ENCODE measurements at regions not wholly inside any gene's neighbourhood (a gene's known extent, or its start where the extent isn't known, plus 50 kb on each side); places are given as distances from the start of the nearest gene placed in this dataset.

DNA sequence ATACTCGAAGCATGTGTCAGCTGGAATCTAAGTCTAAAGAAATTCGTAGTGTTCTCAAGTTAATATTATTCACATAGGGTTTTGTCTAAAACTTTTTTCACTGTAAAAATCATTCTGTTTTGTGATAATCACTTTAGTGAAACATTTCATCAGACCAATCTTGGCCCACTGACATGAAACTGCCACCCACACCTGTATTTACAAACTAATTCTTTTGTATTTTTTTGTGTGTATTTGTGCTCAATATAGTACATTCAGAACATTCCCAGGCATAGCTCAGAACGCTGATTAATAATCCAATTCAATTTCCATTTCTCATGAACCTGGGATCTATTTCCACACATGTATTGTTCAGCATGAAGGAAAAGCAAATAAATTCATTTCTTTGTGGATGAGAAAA, 191.7 kb downstream of the RASSF9 start:
- DNase-seq, result no peak

DNA sequence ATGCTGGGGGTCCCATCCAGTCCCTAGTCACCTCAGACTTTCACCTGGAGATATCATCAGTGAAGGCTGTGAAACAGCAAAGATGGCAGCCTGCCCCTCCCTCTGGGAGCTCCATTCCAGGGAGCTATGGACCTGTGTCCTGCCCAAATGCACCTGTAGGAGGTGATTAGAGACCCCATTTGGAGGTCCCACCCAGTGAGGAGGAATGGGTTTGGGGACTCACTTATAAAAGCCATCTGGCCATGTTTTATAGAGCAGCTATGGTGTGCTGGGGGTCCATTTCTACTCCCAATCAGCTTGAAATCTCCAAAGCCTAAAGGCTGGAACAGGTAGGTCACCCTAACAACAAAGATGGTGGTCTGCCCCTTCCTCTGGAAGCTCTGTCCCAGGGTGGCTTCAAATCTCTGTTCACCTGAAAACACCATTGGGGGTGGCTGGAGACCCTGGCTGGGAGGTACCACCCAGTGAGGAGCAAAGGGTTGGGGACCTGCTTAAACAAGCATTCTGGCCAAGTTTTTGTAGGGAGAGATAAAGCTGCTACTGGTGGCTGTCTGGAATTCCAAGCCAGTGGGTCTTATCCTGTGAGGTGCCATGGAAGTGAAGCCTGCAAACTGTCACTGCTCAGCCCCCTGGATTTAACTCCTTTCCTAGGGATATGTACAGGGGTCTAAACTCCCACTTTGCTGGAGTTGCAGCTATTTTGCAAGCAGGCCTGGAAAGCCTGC, 182.3 kb downstream of the RASSF9 start:
- no peak for DNase-seq

DNA sequence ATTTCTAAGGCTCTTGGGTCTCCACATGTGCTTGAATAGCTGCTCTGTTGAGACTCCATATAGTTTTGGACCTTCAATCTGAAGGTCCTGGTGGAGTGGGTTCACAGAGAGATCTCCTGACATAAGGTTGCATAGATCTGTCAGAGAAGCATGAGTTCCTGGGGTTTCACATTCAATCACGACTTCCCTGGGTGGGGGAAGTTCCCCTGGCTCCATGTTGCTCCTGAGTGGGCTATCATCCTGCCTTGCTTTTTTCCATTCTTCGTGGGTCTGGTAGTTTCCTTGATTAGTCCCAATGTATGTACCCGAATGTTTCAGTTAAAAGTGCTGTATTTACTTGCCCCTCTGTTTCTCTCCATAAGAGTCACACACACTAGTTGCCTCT, 181.8 kb downstream of the RASSF9 start:
- no peak for DNase-seq

DNA sequence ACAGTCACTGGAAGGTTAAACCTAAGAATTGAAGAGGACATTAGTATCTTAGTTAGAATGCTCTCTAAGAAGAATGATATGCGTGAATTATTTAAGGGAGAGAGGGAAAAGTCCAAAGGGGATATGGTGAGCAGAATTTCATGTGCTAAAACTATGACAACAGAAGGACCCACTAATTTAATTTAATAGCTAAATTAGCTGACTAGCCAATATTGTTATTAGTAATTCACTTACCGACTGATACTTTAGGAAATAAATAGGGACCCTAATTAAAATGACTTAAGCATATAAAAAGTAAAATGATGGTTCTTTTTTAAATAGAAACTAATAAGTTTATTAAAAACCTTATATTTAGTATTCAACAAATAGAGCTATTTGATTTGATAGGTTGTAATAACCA, 179.6 kb downstream of the RASSF9 start:
- no peak for DNase-seq

DNA sequence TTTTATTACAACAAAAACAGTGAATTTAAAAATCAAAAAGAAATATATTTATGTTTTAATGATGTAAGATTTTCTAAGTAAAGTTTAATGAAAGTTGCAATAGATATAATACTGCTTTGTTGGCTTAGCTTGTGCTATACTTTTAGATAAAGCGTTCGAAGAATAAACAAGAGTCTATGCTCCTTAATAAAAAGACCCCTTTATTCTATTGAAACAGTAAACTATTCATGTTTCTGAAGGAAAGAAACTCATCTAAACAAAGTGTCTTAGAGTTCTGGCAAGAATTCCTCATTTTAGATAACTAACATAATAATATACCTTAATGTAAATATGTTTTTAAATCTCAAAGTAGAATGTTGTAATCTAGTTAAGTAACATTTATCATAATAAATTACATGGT, 179.0 kb downstream of the RASSF9 start:
- no peak for DNase-seq

DNA sequence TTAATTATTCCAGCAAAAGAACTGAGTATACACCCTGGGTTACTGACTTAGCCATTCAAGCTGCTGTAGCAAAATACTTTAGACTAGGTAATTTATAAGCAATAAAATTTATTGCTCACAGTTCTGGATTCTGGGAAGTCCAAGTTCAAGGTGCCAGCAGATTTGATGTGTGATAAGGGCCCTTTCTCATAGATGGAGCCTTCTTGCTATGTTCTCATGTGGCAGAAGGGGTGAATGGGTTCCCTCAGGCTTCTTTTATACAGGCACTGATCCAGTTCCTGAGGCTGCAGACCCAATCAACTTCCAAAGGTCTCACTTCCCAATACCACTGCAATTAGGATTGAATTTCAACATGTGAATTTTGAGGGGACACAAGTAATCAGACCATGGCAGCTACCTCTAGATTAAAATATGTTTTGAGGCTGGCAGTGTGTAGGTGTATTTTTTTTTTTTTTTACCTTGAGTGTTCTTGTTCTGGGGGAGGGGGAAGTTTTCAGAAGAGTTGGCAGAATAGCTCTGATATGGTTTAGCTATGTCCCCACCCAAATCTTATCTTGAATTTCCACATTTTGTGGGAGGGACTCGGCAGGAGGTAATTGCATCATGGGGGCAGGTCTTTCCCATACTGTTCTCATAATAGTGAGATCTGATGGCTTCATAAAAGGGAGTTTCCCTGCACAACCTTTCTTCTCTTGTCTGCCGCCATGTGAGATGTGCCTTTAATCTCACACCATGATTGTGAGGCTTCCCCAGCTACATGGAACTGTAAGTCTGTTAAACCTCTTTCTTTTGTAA, 178.2 kb downstream of the RASSF9 start:
- no peak for DNase-seq

DNA sequence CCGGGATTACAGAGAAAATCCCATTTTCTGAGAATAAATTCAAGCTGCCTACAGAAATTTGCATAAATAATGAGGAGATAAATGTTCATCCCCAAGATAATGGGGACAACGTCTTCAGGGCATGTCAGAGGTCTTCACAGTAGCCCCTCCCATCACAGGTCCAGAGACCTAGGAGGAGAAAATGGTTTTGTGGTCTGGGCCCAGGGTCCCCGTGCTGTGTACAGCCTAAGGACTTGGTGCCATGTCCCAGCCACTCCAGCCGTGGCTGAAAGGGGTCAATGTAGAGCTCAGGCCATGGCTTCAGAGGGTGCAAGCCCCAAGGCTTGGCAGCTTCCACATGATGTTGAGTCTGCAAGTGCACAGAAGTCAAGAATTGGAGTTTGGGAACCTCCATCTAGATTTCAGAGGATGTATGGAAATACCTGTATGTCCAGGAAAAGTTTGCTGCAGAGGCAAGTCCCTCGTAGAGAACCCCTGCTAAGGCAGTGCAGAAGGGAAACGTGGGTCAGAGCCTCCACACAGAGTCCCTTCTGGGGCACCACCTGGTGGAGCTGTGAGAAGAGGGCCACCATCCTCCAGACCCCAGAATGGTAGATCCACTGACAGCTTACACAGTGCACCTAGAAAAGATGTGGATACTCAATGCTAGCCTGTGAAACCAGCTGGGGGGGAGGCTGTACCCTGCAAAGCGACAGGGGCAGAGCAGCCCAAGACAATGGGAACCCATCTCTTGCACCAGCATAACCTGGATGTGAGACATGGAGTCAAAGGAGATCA, 176.3 kb downstream of the RASSF9 start:
- DNase-seq, result no peak

DNA sequence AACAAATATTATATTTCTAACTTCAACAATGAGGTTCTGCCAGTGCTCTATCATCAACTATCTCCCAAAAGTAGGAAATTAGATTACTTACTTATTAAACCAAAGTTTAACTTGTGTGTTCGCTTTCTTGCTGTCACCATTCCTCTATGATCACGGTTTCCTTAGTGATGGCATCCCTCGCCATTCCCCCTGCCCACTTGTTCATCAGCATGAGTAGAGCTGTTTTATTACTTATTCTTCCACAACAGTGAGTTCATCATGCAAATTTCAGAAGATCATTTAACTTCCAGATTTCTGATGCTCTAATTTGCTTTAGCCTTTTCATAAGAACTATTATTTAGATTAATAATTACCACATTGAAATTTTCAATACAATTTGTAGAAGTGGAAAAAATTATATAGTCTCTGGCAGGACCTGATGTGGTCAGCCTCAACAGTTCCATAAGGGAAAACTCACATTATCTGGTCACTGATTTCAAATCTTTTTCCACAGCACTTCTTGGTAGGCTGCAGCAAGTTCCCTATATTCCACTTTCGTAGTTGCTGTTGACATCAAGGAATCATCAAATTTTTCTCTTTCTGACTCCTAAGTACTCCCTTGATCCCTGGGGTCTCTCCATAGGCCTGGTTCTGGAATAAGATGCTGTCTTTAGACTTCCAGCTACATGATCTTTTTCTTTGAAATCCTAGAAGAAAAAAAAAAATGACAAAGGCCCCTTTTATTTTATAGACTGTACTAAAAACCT, 174.6 kb downstream of the RASSF9 start:
- DNase-seq, result no peak

DNA sequence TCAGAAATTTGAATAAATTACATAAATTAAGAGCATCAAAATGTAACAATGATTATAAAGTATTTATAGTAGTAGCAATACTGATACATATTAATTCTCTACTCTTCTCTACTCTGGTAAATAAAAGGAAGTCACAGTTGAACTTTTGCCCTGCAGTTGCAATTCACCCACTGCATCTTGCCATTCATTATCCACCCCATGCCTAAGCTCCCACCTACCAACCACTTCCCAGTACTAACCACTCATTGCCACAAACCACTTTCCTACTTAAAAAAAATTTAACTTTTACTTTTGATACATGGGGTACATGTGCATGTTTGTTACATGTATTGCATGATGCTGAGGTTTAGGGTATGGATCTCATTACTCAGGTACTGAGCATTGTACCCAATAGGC, 174.0 kb downstream of the RASSF9 start:
- DNase-seq, result no peak

DNA sequence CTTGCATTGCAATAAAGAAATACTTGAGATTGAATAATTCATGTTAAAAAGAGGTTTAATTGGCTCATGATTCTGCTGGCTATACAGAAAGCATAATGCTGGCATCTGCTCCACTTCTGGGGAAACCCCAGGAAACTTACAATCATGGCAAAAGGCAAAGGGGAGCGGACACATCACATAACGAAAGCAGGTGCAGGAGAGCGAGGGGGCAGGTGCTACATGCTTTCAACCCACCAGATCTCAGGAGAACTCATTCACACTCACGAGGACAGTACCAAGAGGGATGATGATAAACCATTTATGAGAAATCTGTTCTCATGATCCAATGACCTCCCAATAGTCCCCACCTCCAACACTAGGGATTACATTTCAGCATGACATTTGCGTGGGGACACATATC, 172.6 kb downstream of the RASSF9 start:
- no peak for DNase-seq

DNA sequence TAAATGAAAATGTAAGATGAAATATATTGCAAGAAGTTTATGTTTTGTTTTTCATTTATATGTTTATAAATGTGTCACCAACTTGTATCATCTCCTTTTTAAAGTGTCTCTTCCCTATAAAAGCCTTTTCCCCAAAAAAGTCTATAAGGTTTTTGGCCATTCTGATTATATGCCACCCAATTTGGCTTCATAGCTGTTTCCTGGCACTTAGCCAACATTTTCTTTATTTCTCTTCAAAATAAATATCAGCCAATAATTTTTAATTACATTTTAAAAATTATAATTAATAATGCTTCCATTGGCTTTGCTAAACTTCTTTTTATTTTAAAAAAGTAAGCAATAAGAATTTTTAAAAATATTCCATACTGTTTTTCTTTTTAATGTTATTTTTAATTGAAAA, 171.8 kb downstream of the RASSF9 start:
- no peak for DNase-seq

DNA sequence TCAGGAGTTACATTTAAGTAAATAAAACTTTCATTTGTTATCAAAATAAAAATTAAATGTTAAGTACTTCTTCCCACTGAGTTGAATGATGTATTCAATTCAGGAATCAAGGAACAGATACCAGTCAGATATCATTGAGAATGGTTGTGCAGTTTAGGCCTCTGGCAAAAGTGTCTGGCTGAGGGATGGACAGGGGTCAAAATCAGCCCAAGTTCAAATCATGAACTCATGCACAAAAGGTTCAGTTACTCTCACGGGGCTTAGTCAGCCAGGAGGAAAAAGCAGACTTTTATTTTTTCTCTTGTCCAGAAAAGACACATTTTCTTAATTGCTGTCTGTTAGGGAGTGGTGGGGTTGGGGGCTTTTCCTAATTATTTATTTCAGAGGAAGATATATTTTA, 166.3 kb downstream of the RASSF9 start:
- no peak for DNase-seq

DNA sequence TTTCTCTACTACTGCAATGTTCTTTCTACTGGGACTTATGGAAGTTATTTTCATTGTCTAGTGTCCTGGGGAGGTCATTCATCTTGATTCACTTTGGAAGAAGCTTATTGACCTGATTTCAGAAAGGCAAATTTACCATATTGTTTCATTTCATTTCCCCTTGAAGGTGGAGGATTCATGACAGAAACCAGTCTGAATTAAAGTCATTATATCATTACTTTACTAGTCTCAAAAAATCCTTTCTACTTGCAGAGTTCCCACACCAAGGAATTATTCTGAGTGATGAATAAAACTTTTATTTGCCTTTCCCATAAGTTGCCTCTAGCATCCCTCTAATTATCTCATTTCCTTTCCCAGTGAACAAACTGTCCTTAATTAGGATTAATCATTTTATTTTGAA, 163.8 kb downstream of the RASSF9 start:
- no peak for DNase-seq

DNA sequence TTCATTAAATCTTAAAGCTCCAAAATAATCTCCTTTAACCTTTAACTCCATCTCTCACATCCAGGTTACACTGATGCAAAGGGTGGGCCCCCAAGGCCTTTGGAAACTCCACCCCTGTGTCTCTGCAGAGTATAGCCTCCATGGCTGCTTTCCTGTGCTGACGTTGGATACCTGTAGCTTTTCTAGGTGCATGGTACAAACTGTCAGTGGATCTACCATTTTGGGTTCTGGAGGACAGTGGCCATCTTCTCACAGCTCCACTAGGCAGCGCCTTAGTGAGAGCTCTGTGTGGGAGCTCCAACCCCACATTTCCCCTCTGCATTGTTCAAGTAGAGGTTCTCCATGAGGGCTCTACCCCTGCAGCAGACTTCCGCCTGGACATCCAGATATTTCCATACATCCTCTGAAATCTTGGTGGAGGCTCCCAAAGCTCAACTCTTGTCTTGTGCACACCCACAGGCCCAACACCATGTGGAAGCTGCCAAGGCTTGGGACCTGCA, 162.2 kb downstream of the RASSF9 start:
- DNase-seq, result no peak

DNA sequence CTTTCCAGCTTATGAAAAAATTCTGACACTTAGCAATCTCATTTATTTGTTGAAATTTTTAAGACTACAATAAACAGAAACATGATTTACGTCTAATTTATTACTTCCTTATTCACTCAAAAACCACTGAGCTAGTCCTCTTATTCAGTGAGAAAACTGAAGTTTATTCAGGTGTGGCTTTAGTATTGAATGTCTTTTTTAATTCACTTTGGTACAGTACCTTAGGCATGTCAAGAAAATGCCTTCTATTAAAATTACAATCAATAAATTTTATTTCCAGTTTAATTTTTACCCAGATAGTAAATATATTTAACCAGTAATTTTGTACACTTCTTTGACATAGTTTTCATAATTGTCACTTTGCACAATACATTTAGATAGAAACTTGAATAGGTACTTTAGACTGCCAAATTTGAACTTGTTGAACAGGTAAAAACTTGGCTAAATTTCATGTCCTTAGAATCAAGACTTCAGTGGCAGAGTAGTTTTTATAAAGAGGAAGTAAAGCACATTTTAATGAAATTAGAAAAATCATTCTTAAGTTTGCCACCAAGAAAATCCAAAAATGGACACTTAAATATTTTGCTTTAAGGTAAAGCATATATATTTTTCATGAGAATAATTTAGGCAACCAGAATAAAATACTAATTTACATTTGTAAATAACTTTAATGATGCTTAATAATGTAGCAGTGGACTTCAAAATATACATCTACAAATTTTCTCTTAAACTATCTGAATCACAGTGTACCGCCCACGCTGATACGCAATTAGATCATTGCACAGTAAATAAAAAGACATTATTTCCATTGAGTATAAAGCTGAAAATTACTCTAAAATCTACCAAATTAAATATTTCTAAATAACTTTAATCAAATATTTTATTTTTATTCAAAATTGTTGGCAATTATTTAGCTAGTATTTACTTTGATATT, 159.1 kb downstream of the RASSF9 start:
- no peak for DNase-seq

DNA sequence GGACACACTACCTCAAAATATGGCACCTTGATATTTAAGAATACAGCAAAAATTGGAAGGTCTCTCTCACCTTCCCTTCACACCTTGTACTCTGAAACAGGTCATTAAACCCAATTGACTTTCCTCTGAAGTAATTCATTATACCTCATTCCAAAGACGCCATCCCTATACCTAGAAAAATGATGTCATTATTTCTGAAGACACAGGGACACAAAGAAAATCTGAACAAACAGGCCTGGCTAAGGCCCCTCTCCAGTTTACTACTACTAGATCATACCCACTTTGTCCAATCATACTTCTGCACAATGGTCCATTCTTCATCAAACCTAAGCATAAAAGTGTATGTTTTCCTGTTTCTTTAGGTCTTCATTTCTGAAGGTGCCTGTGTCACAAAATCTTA, 156.9 kb downstream of the RASSF9 start:
- no peak for DNase-seq

DNA sequence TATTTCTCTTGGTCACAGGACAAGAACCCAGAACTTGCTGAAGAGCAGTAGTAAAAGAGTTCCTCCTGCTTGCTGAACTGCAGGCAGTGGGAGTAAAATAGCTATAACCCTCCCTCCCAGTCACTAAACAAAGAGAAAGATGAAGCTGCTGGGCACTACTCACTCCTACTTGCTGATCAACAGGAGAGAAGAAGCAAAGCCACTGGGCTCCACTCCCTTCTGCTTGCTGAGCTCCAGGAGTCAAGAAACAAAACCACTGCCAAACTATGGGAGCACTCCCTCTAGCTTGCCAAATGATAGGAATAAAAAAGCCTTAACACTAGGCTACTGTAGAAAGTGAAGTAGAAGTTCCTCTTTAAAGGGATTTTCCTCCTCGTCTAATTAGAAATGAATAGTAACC, 155.3 kb downstream of the RASSF9 start:
- DNase-seq, result no peak

DNA sequence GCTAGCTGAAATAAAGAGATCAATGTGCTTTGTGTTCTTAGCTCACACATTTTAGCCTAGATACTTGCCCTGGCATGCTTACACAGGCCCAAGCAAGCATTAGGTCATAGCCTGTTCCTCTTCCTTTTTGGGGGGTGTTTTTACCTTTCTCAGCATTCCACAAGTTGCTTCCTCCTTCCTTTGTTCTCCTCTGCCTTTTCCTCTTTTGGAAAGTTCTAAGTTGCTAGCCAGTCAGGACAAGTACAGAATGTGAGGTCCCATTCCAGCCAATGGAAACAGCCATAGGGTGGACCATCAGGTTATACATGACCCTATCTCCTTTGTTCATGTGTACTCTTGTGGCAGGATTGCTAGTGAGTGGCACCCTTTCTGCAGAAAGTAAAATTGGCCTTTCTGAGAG, 154.9 kb downstream of the RASSF9 start:
- no peak for DNase-seq

DNA sequence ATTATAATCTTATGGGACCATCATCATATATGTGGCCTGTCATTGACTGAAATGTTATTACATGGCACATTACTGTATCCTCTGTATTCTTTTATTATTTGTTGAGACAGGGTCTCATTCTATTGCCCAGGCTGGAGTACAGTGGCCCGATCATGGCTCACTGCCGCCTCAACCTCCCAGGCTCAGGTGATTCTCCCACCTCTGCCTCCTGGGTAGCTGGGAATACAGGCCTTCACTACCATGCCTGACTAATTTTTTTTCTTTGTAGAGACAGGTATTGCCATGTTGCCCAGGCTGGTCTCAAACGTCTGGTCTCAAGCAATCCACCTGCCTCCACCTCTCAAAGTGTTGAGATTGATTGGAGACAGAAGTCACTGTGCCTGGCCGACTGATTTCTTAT, 153.2 kb downstream of the RASSF9 start:
- DNase-seq, result no peak

DNA sequence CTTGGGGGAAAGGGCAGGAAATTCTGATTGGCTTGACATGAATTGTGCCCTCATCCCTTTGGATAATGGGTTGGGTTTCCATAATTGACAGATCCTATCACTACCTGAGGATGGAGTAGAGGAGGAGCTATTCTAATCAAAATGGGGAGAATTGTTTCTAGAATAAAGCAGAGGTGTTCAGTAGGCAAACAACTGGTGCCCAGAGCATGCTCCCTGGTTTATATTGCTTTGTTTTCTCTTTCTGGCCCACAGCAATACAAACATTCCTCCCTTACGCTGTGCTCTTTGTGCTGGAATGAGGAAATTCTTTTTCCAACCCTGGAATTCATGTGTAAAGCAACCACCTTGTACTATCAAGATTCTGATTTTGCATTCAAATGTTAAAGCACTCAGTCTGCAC, 147.4 kb downstream of the RASSF9 start:
- DNase-seq, result no peak

DNA sequence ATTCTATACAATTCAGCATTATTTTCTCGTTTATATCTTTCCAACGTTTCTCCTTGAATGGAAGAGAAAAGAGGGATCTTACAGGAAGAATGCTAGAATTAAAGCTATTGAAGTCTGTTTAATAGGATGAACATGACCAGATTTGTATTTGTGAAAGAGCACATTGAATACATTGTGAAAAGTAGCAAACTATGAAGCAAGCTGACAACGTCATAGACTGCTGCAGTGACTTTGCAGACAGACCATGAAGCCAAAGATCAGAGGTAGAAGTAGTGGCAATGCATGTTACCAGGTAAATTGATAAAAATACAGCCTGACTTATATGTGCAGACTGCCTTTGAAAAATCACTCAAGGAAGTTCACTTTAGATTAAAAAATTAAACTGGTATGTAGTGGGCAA, 146.1 kb downstream of the RASSF9 start:
- no peak for DNase-seq

DNA sequence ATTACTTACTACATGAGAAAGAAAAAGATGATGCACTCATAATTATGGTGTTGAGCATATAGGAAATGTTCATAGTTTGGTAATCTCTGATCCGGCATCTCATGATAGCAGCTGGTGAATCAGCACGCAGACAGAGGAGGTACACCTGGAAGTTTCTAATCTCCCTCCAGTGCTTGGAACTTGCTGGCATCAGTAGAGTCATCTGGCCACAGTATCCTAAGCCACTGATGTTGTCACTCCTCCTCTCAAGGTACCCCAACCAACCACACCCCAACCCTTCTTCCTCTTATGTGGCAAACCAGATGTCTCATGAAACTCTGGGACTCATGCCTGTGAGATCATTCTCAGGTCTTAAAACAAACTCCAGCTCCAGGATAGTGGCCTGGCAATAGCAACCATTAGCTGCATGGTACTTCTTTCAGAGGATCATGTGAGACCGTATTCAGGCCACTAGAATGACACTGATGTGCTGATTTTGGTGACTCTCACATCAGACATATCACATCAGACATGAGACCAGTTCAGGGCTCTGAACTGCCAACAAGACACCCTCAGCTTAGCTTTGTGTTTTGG, 143.0 kb downstream of the RASSF9 start:
- no peak for DNase-seq

Data from NCI-H1048 (cell line).